ENCODE measurements at regions not wholly inside any gene's neighbourhood (a gene's known extent, or its start where the extent isn't known, plus 50 kb on each side); places are given as distances from the start of the nearest gene placed in this dataset.

- Mint-ChIP-seq H3K4me3 (no peak overlapping the region), H3K4me1 (peaks cover 5% of the 10 kb centered on the region), H3K27ac (ENCODE audit: low read depth) (no peak overlapping the region), H3K9me3 (no peaks in the 10 kb centered on the region), H3K27me3 (no peaks in the 10 kb centered on the region), H3K36me3 (ENCODE audit: insufficient read depth) (no peaks in the 10 kb centered on the region)
- no peak for DNase-seq (ENCODE audit: low spot score in 2 of 2)
- ATAC-seq (replicated peaks; ENCODE audit: extremely low read depth, poor library complexity, severe bottlenecking), result no peak
Observed at GRCh38 chr1:58870298-58870676, 86.4 kb upstream of the JUN start.

- H3K4me3 Mint-ChIP-seq, result no peak overlapping the region
- DNase-seq (ENCODE audit: low spot score in 2 of 2), result no peak
- H3K4me1 Mint-ChIP-seq, result peaks cover 5% of the 10 kb centered on the region
- no peaks in the 10 kb centered on the region for H3K9me3 Mint-ChIP-seq
- H3K27me3 Mint-ChIP-seq, result no peaks in the 10 kb centered on the region
- H3K27ac Mint-ChIP-seq (ENCODE audit: low read depth), result no peak overlapping the region
- ATAC-seq (replicated peaks; ENCODE audit: extremely low read depth, poor library complexity, severe bottlenecking), result no peak
- no peaks in the 10 kb centered on the region for H3K36me3 Mint-ChIP-seq (ENCODE audit: insufficient read depth)
Observed at GRCh38 chr1:58874342-58874741, 90.5 kb upstream of the JUN start.

- no peak for ATAC-seq (replicated peaks; ENCODE audit: extremely low read depth, poor library complexity, severe bottlenecking)
- H3K36me3 Mint-ChIP-seq (ENCODE audit: insufficient read depth), result no peaks in the 10 kb centered on the region
- no peak overlapping the region for H3K27ac Mint-ChIP-seq (ENCODE audit: low read depth)
- H3K4me1 Mint-ChIP-seq, result peaks cover 5% of the 10 kb centered on the region
- no peak overlapping the region for H3K4me3 Mint-ChIP-seq
- DNase-seq (ENCODE audit: low spot score in 2 of 2), result no peak
- no peaks in the 10 kb centered on the region for H3K9me3 Mint-ChIP-seq
- no peaks in the 10 kb centered on the region for H3K27me3 Mint-ChIP-seq
Observed at GRCh38 chr1:58874757-58875755, 91.2 kb upstream of the JUN start.

- no peaks in the 10 kb centered on the region for H3K36me3 Mint-ChIP-seq (ENCODE audit: insufficient read depth)
- no peak overlapping the region for H3K27ac Mint-ChIP-seq (ENCODE audit: low read depth)
- no peaks in the 10 kb centered on the region for H3K9me3 Mint-ChIP-seq
- no peaks in the 10 kb centered on the region for H3K27me3 Mint-ChIP-seq
- no peak overlapping the region for H3K4me3 Mint-ChIP-seq
- ATAC-seq (replicated peaks; ENCODE audit: extremely low read depth, poor library complexity, severe bottlenecking) (no peak), DNase-seq (ENCODE audit: low spot score in 2 of 2) (no peak)
- H3K4me1 Mint-ChIP-seq, result peaks cover 21% of the 10 kb centered on the region
Observed at GRCh38 chr1:58879464-58879863, 95.6 kb upstream of the JUN start.

GRCh38 chr1:58880592-58880991 lies 96.7 kb upstream of the JUN start:
- H3K4me3 Mint-ChIP-seq, result no peak overlapping the region
- no peaks in the 10 kb centered on the region for H3K36me3 Mint-ChIP-seq (ENCODE audit: insufficient read depth)
- ATAC-seq (replicated peaks; ENCODE audit: extremely low read depth, poor library complexity, severe bottlenecking), result no peak
- no peak overlapping the region for H3K27ac Mint-ChIP-seq (ENCODE audit: low read depth)
- peaks cover 29% of the 10 kb centered on the region for H3K4me1 Mint-ChIP-seq
- DNase-seq (ENCODE audit: low spot score in 2 of 2), result no peak
- H3K27me3 Mint-ChIP-seq, result no peaks in the 10 kb centered on the region
- H3K9me3 Mint-ChIP-seq, result no peaks in the 10 kb centered on the region

GRCh38 chr1:58881471-58881994 lies 97.7 kb upstream of the JUN start:
- Mint-ChIP-seq H3K27me3 (no peaks in the 10 kb centered on the region), H3K27ac (ENCODE audit: low read depth) (no peak overlapping the region), H3K36me3 (ENCODE audit: insufficient read depth) (no peaks in the 10 kb centered on the region), H3K4me3 (no peak overlapping the region), H3K4me1 (peaks cover 39% of the 10 kb centered on the region), H3K9me3 (no peaks in the 10 kb centered on the region)
- no peak for ATAC-seq (replicated peaks; ENCODE audit: extremely low read depth, poor library complexity, severe bottlenecking)
- no peak for DNase-seq (ENCODE audit: low spot score in 2 of 2)

GRCh38 chr1:58882322-58882948 lies 98.6 kb upstream of the JUN start:
- Mint-ChIP-seq H3K9me3 (no peaks in the 10 kb centered on the region), H3K27me3 (no peaks in the 10 kb centered on the region), H3K4me1 (peaks cover 48% of the 10 kb centered on the region), H3K4me3 (no peak overlapping the region), H3K36me3 (ENCODE audit: insufficient read depth) (no peaks in the 10 kb centered on the region), H3K27ac (ENCODE audit: low read depth) (no peak overlapping the region)
- DNase-seq (ENCODE audit: low spot score in 2 of 2) (no peak), ATAC-seq (replicated peaks; ENCODE audit: extremely low read depth, poor library complexity, severe bottlenecking) (no peak)

GRCh38 chr1:58883037-58883887 lies 99.4 kb upstream of the JUN start:
- no peak overlapping the region for H3K4me3 Mint-ChIP-seq

GRCh38 chr1:58883888-58884482 lies 100.1 kb upstream of the JUN start:
- Mint-ChIP-seq H3K27ac (ENCODE audit: low read depth) (no peak overlapping the region), H3K4me1 (peaks cover 50% of the 10 kb centered on the region)
- ATAC-seq (replicated peaks; ENCODE audit: extremely low read depth, poor library complexity, severe bottlenecking), result no peak

More at GRCh38 chr1:58883037-58883887, 99.4 kb upstream of the JUN start:
- no peaks in the 10 kb centered on the region for H3K9me3 Mint-ChIP-seq
- no peak for DNase-seq (ENCODE audit: low spot score in 2 of 2)
- H3K4me1 Mint-ChIP-seq, result peaks cover 50% of the 10 kb centered on the region
- H3K27ac Mint-ChIP-seq (ENCODE audit: low read depth), result no peak overlapping the region
- H3K27me3 Mint-ChIP-seq, result no peaks in the 10 kb centered on the region
- no peaks in the 10 kb centered on the region for H3K36me3 Mint-ChIP-seq (ENCODE audit: insufficient read depth)
- ATAC-seq (replicated peaks; ENCODE audit: extremely low read depth, poor library complexity, severe bottlenecking), result no peak

GRCh38 chr1:58884706-58885661 lies 101.1 kb upstream of the JUN start:
- Mint-ChIP-seq H3K27me3 (no peaks in the 10 kb centered on the region), H3K36me3 (ENCODE audit: insufficient read depth) (no peaks in the 10 kb centered on the region), H3K4me1 (peaks cover 50% of the 10 kb centered on the region), H3K27ac (ENCODE audit: low read depth) (peak overlapping the region; percentile 81), H3K9me3 (no peaks in the 10 kb centered on the region), H3K4me3 (peak overlapping the region; percentile 44)
- DNase-seq (ENCODE audit: low spot score in 2 of 2), result no peak
- peak; percentile 15 for ATAC-seq (replicated peaks; ENCODE audit: extremely low read depth, poor library complexity, severe bottlenecking)

More at GRCh38 chr1:58883888-58884482, 100.1 kb upstream of the JUN start:
- Mint-ChIP-seq H3K4me3 (no peak overlapping the region), H3K9me3 (no peaks in the 10 kb centered on the region), H3K27me3 (no peaks in the 10 kb centered on the region), H3K36me3 (ENCODE audit: insufficient read depth) (no peaks in the 10 kb centered on the region)
- no peak for DNase-seq (ENCODE audit: low spot score in 2 of 2)

GRCh38 chr1:58885998-58886397 lies 102.2 kb upstream of the JUN start:
- DNase-seq (ENCODE audit: low spot score in 2 of 2) (peak in 1 of 2 donors; percentile 38), ATAC-seq (replicated peaks; ENCODE audit: extremely low read depth, poor library complexity, severe bottlenecking) (peak; percentile 79)
- Mint-ChIP-seq H3K36me3 (ENCODE audit: insufficient read depth) (no peaks in the 10 kb centered on the region), H3K27me3 (no peaks in the 10 kb centered on the region), H3K4me1 (peaks cover 46% of the 10 kb centered on the region), H3K9me3 (no peaks in the 10 kb centered on the region), H3K4me3 (peak overlapping the region; percentile 44), H3K27ac (ENCODE audit: low read depth) (peak overlapping the region; percentile 81)
